K562 (cell line): ENCODE measurements at regions not wholly inside any gene's neighbourhood (a gene's known extent, or its start where the extent isn't known, plus 50 kb on each side); places are given as distances from the start of the nearest gene placed in this dataset.

Experiments
- ATAC-seq: fragments of 200-7000 bp; cut with Tn5 transposase; 3 replicates; pipeline ENCODE4 v1.9.1; 2020; ENCODE audit warnings: moderate library complexity
- BruUV-seq: library from RNA; stranded (reverse); fragments of 400-500 nt; replicated peaks from 2 replicates; lab custom pipeline; 2021; lab: Mats Ljungman, UMichigan
- CTCF ChIA-PET: fragments of 300-600 bp; formaldehyde crosslinking; extraction: SDS; loops from one replicate; lab custom pipeline; 2021; ENCODE audit warnings: low intra/inter-chr PET ratio; lab: Yijun Ruan, JAX
- POLR2A ChIA-PET: fragments of 300-600, 350-650 bp; sonication (Branson Sonifier 250); formaldehyde crosslinking; extraction: SDS; loops from one replicate; lab custom pipeline; 2021; ENCODE audit warnings: antibody characterized with exemption, inconsistent platforms; lab: Yijun Ruan, JAX
- DNase-seq, 4 experiments: peaks; one replicate each; pipeline versions ENCODE4 v3.0.0 to v3.0.0-alpha.2; 2011 to 2018; ENCODE audit warnings: low spot score in 3 of 4, mixed read lengths in 3 of 4; ENCODE audit errors: extremely low read depth in 1 of 4
- FAIRE-seq: peaks from 2 replicates; lab custom pipeline; 2011; peaks lifted over from hg19 to GRCh38; lab: Jason Lieb, UNC
- H2AFZ ChIP-seq: 2 replicates; pipeline ENCODE4 v1.6.0; 2011; ENCODE audit warnings: low read depth, low read length, control low read depth, inconsistent platforms
- H3K27ac ChIP-seq: fragments of 200-600 bp; 3 replicates; pipeline ENCODE4 v1.8.0; 2011; ENCODE audit warnings: low read depth, mild to moderate bottlenecking, control low read depth, inconsistent platforms, low read length, moderate library complexity, mixed read lengths; ENCODE audit errors: extremely low read depth
- H3K27me3 ChIP-seq, 2 experiments: fragments of 300-600 bp in 1 of 2; 2 replicates in 1 of 2; 3 replicates in 1 of 2; pipeline versions ENCODE4 v1.6.0 to v1.8.0; 2011; ENCODE audit warnings: inconsistent platforms in 2 of 2, low read length in 2 of 2, mild to moderate bottlenecking in 1 of 2, mixed read lengths in 1 of 2, moderate library complexity in 1 of 2; ENCODE audit not compliant: control insufficient read depth in 2 of 2, insufficient read depth in 2 of 2
- H3K36me3 ChIP-seq: fragments of 300-600 bp; 3 replicates; pipeline ENCODE4 v1.8.0; 2011; ENCODE audit warnings: mild to moderate bottlenecking, low read length, inconsistent platforms; ENCODE audit not compliant: control insufficient read depth, insufficient read depth
- H3K4me1 ChIP-seq, 2 experiments: fragments of 200-600 bp in 1 of 2; replicated peaks in 1 of 2; 2 replicates in 1 of 2; 3 replicates in 1 of 2; pipeline versions ENCODE4 v1.5.1 to v1.8.0; 2011; ENCODE audit warnings: inconsistent platforms in 2 of 2, low read length in 2 of 2, mild to moderate bottlenecking in 1 of 2, mixed read lengths in 1 of 2, moderate library complexity in 1 of 2; ENCODE audit not compliant: control insufficient read depth in 2 of 2, insufficient read depth in 2 of 2
- H3K4me2 ChIP-seq: 2 replicates; pipeline ENCODE4 v1.6.1; 2011; ENCODE audit warnings: low read length, control low read depth, inconsistent platforms, mixed read lengths; ENCODE audit not compliant: insufficient read depth
- H3K4me3 ChIP-seq: fragments of 200-600 bp; sonication (generic), shearing (Covaris generic); 2 replicates; pipeline ENCODE4 v1.5.1; 2016; ENCODE audit warnings: control low read depth, inconsistent platforms
- H3K79me2 ChIP-seq: fragments of 200-600 bp; 3 replicates; pipeline ENCODE4 v1.8.0; 2011; ENCODE audit warnings: low read length, inconsistent platforms; ENCODE audit not compliant: control insufficient read depth, insufficient read depth
- H3K9ac ChIP-seq, 2 experiments: 2 replicates each; pipeline versions ENCODE4 v1.6.0 to v1.6.1; 2011; ENCODE audit warnings: low read depth in 2 of 2, low read length in 2 of 2, control low read depth in 1 of 2, inconsistent platforms in 1 of 2, mild to moderate bottlenecking in 1 of 2, mixed read lengths in 1 of 2; ENCODE audit not compliant: insufficient read depth in 1 of 2
- H3K9me1 ChIP-seq: one replicate; pipeline ENCODE4 v1.6.0; 2011; ENCODE audit warnings: inconsistent platforms, mild to moderate bottlenecking, low read length, moderate library complexity; ENCODE audit not compliant: control insufficient read depth, insufficient read depth
- H3K9me3 ChIP-seq: replicated peaks from 2 replicates; pipeline ENCODE4 v1.5.1; 2011; ENCODE audit warnings: low read depth, low read length, inconsistent platforms; ENCODE audit not compliant: control insufficient read depth, insufficient read depth
- H4K20me1 ChIP-seq: replicated peaks from 2 replicates; pipeline ENCODE4 v1.6.1; 2011; ENCODE audit warnings: low read length, inconsistent platforms, mixed read lengths; ENCODE audit not compliant: control insufficient read depth, insufficient read depth
- EGR1 ChIP-seq: fragments of 450-650 bp; conservative IDR thresholded peaks from 2 replicates; pipeline ENCODE4 v1.6.1; 2017; ENCODE audit warnings: mild to moderate bottlenecking
- FOXA1 ChIP-seq: fragments of 450-650 bp; IDR thresholded peaks from 2 replicates; pipeline ENCODE4 v1.6.1; 2016; ENCODE audit warnings: mild to moderate bottlenecking, borderline replicate concordance
- FOXJ3 ChIP-seq: sonication (generic); formaldehyde crosslinking; IDR thresholded peaks from 2 replicates; pipeline ENCODE4 v1.4.0; 2020; ENCODE audit warnings: mild to moderate bottlenecking, missing genetic modification reagents
- KLF1 ChIP-seq: fragments of 450-650 bp; IDR thresholded peaks from 2 replicates; pipeline ENCODE4 v1.6.1; 2016; ENCODE audit warnings: missing genetic modification characterization, missing compliant biosample characterization
- KLF13 ChIP-seq: fragments of 450-650 bp; IDR thresholded peaks from 2 replicates; pipeline ENCODE4 v1.6.1; 2016; ENCODE audit warnings: missing genetic modification characterization, low read depth, mild to moderate bottlenecking, missing compliant biosample characterization, moderate library complexity, borderline replicate concordance
- MBD2 ChIP-seq: sonication (generic); IDR thresholded peaks from 2 replicates; pipeline ENCODE4 v1.6.1; 2016; ENCODE audit warnings: low read depth, borderline replicate concordance
- NCOA2 ChIP-seq, 2 experiments: fragments of 450-650 bp; IDR thresholded peaks; 2 replicates each; pipeline ENCODE4 v1.6.1; 2018; ENCODE audit warnings: mild to moderate bottlenecking in 2 of 2, moderate library complexity in 1 of 2; ENCODE audit not compliant: partially characterized antibody in 2 of 2
- NEUROD1 ChIP-seq: fragments of 150-350 bp; IDR thresholded peaks from 2 replicates; pipeline ENCODE4 v1.6.1; 2014; ENCODE audit warnings: borderline replicate concordance, low read length, low read depth; ENCODE audit not compliant: partially characterized antibody
- PHB ChIP-seq: fragments of 250-450 bp; sonication (Bioruptor Pico); IDR thresholded peaks from 2 replicates; pipeline ENCODE4 v1.5.0; 2021
- PHF8 ChIP-seq: fragments of 200-600 bp; sonication (generic); IDR thresholded peaks from 2 replicates; pipeline ENCODE4 v1.6.1; 2012; ENCODE audit warnings: mixed run types, mild to moderate bottlenecking, inconsistent platforms, low read length, moderate library complexity, borderline replicate concordance
- RBM14 ChIP-seq: fragments of 200-400 bp; formaldehyde crosslinking; IDR thresholded peaks from 2 replicates; pipeline ENCODE4 v1.6.1; 2018; ENCODE audit warnings: low read depth, mild to moderate bottlenecking, low read length, moderate library complexity, borderline replicate concordance; ENCODE audit not compliant: insufficient read depth
- SNIP1 ChIP-seq: fragments of 450-650 bp; IDR thresholded peaks from 2 replicates; pipeline ENCODE4 v1.7.1; 2017; ENCODE audit warnings: low read depth, mild to moderate bottlenecking
- SRSF7 ChIP-seq: fragments of 200-400 bp; formaldehyde crosslinking; optimal IDR thresholded peaks from 2 replicates; pipeline ENCODE3; 2017; ENCODE audit warnings: mild to moderate bottlenecking, low read depth, low read length
- ZNF431 ChIP-seq: sonication (generic); formaldehyde crosslinking; IDR thresholded peaks from 2 replicates; pipeline ENCODE4 v1.8.0; 2022; ENCODE audit warnings: mild to moderate bottlenecking, missing genetic modification reagents
- ZNF79 ChIP-seq: fragments of 250-450 bp; sonication (Bioruptor Pico); IDR thresholded peaks from 2 replicates; pipeline ENCODE4 v1.4.0; 2020; ENCODE audit warnings: low read depth, mild to moderate bottlenecking, moderate library complexity
- WGBS: fragments of 100-300 bp; shearing (Covaris generic); methylation state at CpG from one replicate; pipeline ENCODE4 v1.1.6; 2016; ENCODE audit warnings: low coverage, mixed read lengths; ENCODE audit not compliant: insufficient coverage; ENCODE audit errors: missing lambda C conversion rate; 5-methylcytosine and 5-hydroxymethylcytosine counted together
- in situ Hi-C: fragments of 300-500 bp; cut with MboI; formaldehyde crosslinking; loops from 4 replicates; pipeline ENCODE4 v1.15.0; 2018; ENCODE audit warnings: inconsistent platforms, mixed read lengths
- intact Hi-C: fragments of 100-400 bp; cut with micrococcal nuclease; formaldehyde crosslinking; loops from 2 replicates; pipeline ENCODE4 v1.14.2; 2022
- TF ChIP-seq, protein P1 (sequence below): sonication (generic); formaldehyde crosslinking; IDR thresholded peaks from 2 replicates; pipeline ENCODE4 v1.8.1; 2023; ENCODE audit warnings: mild to moderate bottlenecking, missing genetic modification reagents

DNA sequence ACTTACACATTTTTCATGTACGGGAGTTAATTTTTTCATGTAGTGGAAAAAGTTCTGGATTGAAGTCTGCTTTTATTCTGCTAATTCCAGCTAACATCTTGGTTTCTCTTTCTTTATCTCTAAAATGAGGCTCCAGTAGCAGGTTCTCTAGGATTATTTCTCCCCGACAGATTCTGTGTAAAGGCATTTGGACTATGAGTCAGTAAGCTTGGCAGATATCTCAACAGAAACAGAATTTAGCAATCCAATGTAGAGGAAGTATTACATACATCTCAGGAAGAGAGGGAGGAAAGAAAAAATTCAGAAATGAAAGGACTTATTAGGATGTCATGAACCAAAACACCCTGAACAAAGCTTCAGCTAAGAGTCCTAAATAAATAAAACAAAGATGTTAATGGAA, 1682.3 kb upstream of the TENM3 start:
- H3K9me3 ChIP-seq: no peaks in the 10 kb centered on the region; the same call in 1 of the 2 replicates
- H3K4me3 ChIP-seq: no peak overlapping the region
- H2AFZ ChIP-seq: no peak overlapping the region
- no TSS peak for BruUV-seq
- WGBS: 0% methylated on average over 2 of the region's 2 CpGs
- in situ Hi-C loops (no loop called here), intact Hi-C loops (no loop called here)
- ChIA-PET POLR2A (no interaction called here), CTCF (no interaction called here)
- FAIRE-seq (no peak), DNase-seq (no peak), ATAC-seq (no peak)
- TF ChIP-seq SNIP1: no peak
- TF ChIP-seq NEUROD1: no peak
- TF ChIP-seq KLF13 (tag): no peak
- TF ChIP-seq PHF8: no peak
- TF ChIP-seq PHB (CRISPR knock-in tag): no peak
- no peak for TF ChIP-seq FOXJ3
- TF ChIP-seq NCOA2 (IDR thresholded peaks at IDR 0.05; ENCODE audit: partially characterized antibody in 2 of 2): no peak
- TF ChIP-seq FOXA1: no peak
- TF ChIP-seq SRSF7: no peak
- no peak for TF ChIP-seq EGR1
- no peak for TF ChIP-seq MBD2
- no peak for TF ChIP-seq ZNF79 (CRISPR knock-in tag)
- TF ChIP-seq, protein P1, sequence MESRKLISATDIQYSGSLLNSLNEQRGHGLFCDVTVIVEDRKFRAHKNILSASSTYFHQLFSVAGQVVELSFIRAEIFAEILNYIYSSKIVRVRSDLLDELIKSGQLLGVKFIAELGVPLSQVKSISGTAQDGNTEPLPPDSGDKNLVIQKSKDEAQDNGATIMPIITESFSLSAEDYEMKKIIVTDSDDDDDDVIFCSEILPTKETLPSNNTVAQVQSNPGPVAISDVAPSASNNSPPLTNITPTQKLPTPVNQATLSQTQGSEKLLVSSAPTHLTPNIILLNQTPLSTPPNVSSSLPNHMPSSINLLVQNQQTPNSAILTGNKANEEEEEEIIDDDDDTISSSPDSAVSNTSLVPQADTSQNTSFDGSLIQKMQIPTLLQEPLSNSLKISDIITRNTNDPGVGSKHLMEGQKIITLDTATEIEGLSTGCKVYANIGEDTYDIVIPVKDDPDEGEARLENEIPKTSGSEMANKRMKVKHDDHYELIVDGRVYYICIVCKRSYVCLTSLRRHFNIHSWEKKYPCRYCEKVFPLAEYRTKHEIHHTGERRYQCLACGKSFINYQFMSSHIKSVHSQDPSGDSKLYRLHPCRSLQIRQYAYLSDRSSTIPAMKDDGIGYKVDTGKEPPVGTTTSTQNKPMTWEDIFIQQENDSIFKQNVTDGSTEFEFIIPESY (CRISPR knock-in tag): no peak
- no peak for TF ChIP-seq RBM14
- TF ChIP-seq KLF1 (tag): no peak
- TF ChIP-seq ZNF431: no peak
- no peaks in the 10 kb centered on the region for H3K79me2 ChIP-seq
- H3K9ac ChIP-seq: no peak overlapping the region
- H3K4me2 ChIP-seq: no peak overlapping the region
- H3K9me1 ChIP-seq: no peaks in the 10 kb centered on the region
- no peaks in the 10 kb centered on the region for H4K20me1 ChIP-seq
- no peak overlapping the region for H3K27ac ChIP-seq
- H3K36me3 ChIP-seq: no peaks in the 10 kb centered on the region
- no peaks in the 10 kb centered on the region for H3K27me3 ChIP-seq
- no peaks in the 10 kb centered on the region for H3K4me1 ChIP-seq
